ENCODE measurements at regions not wholly inside any gene's neighbourhood (a gene's known extent, or its start where the extent isn't known, plus 50 kb on each side); places are given as distances from the start of the nearest gene placed in this dataset.
"Not testable (repeated sequence)": the region's sequence is repeated elsewhere in the genome, so short reads cannot be mapped to it uniquely, and the experiment has no call there.

- no peak for TF ChIP-seq CTCF (conservative IDR thresholded peaks at IDR 0.05; ENCODE audit: low read depth, low read length)
- no peak for DNase-seq (ENCODE audit: low read depth)
- H3K4me3 ChIP-seq (ENCODE audit: low read depth, low read length) = no peak overlapping the region
Measured at GRCh38 chr3:171915275-171915674, 72.1 kb downstream of the TMEM212 start.

GRCh38 chr3:171916888-171917287 is 73.7 kb downstream of the TMEM212 start:
- TF ChIP-seq CTCF (conservative IDR thresholded peaks at IDR 0.05; ENCODE audit: low read depth, low read length) = no peak
- no peak overlapping the region for H3K4me3 ChIP-seq (ENCODE audit: low read depth, low read length)
- DNase-seq (ENCODE audit: low read depth) = no peak

GRCh38 chr3:171922629-171923028 is 79.5 kb downstream of the TMEM212 start:
- DNase-seq (ENCODE audit: low read depth); H3K4me3 ChIP-seq (ENCODE audit: low read depth, low read length): not testable (repeated sequence)

- DNase-seq (ENCODE audit: low read depth); H3K4me3 ChIP-seq (ENCODE audit: low read depth, low read length): not testable (repeated sequence)
Measured at GRCh38 chr3:171923668-171924067, 80.5 kb downstream of the TMEM212 start.

- not testable (repeated sequence) for H3K4me3 ChIP-seq (ENCODE audit: low read depth, low read length); DNase-seq (ENCODE audit: low read depth)
Measured at GRCh38 chr3:171924864-171925263, 81.7 kb downstream of the TMEM212 start.

GRCh38 chr3:171932153-171932611 is 89.0 kb downstream of the TMEM212 start:
- no peak for TF ChIP-seq CTCF (conservative IDR thresholded peaks at IDR 0.05; ENCODE audit: low read depth, low read length)
- H3K4me3 ChIP-seq (ENCODE audit: low read depth, low read length) = no peak overlapping the region
- no peak for DNase-seq (ENCODE audit: low read depth)

- TF ChIP-seq CTCF (conservative IDR thresholded peaks at IDR 0.05; ENCODE audit: low read depth, low read length) = no peak
- DNase-seq (ENCODE audit: low read depth) = no peak
- H3K4me3 ChIP-seq (ENCODE audit: low read depth, low read length) = no peak overlapping the region
Measured at GRCh38 chr3:171933441-171933840, 90.3 kb downstream of the TMEM212 start.

- TF ChIP-seq CTCF (conservative IDR thresholded peaks at IDR 0.05; ENCODE audit: low read depth, low read length) = no peak
- no peak overlapping the region for H3K4me3 ChIP-seq (ENCODE audit: low read depth, low read length)
- DNase-seq (ENCODE audit: low read depth) = no peak
Measured at GRCh38 chr3:171935261-171936123, 92.3 kb downstream of the TMEM212 start.

Data from choroid plexus epithelial cell (primary cell).